ENCODE measurements at regions not wholly inside any gene's neighbourhood (a gene's known extent, or its start where the extent isn't known, plus 50 kb on each side); places are given as distances from the start of the nearest gene placed in this dataset.

DNA sequence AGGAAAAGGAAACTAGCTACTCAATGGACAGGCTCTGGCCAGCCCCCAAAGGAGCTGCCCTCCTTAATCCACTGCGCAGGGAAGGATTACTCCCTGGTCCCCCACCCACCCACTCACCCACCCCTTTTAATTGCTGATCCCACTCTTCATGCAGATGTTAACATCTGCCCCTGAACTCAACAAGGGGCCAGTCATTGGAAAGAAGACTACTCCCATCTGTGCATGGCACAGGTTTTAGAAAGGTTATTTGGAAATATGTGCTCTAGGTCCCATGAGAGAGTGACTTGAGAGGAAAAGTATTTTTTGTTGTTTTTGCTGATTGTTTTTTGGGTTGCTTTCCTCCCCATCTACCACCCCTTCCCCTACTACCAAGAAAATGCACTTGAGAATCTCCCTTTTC, 94.4 kb upstream of the FGGY start:
- no peak for TF ChIP-seq ZNF274 (IDR thresholded peaks at IDR 0.05; ENCODE audit: low read depth, low read length)
- TF ChIP-seq YY1 (IDR thresholded peaks at IDR 0.05; ENCODE audit: insufficient read depth, insufficient read length), result no peak
